Osteocyte (in vitro differentiated cells): ENCODE measurements at regions not wholly inside any gene's neighbourhood (a gene's known extent, or its start where the extent isn't known, plus 50 kb on each side); places are given as distances from the start of the nearest gene placed in this dataset.

Source experiments
- DNase-seq: peaks from one replicate; pipeline ENCODE4 v3.0.0; 2021; ENCODE audit warnings: mixed read lengths; ENCODE audit not compliant: unreplicated experiment; ENCODE audit errors: extremely low spot score
- H3K27ac Mint-ChIP-seq: one replicate; pipeline ENCODE4 v1.8.0; 2021; ENCODE audit warnings: mild to moderate bottlenecking, mixed read lengths; ENCODE audit not compliant: unreplicated experiment
- H3K27me3 Mint-ChIP-seq: one replicate; pipeline ENCODE4 v1.8.0; 2021; ENCODE audit warnings: mixed read lengths; ENCODE audit not compliant: unreplicated experiment
- H3K36me3 Mint-ChIP-seq: one replicate; pipeline ENCODE4 v1.8.0; 2021; ENCODE audit warnings: mixed read lengths; ENCODE audit not compliant: unreplicated experiment
- H3K4me1 Mint-ChIP-seq: one replicate; pipeline ENCODE4 v1.8.0; 2021; ENCODE audit warnings: mixed read lengths; ENCODE audit not compliant: unreplicated experiment
- H3K4me3 Mint-ChIP-seq: one replicate; pipeline ENCODE4 v1.8.0; 2021; ENCODE audit warnings: mild to moderate bottlenecking, moderate library complexity, mixed read lengths; ENCODE audit not compliant: unreplicated experiment
- H3K9me3 Mint-ChIP-seq: one replicate; pipeline ENCODE4 v1.8.0; 2021; ENCODE audit warnings: mixed read lengths; ENCODE audit not compliant: unreplicated experiment
- TF ChIP-seq, protein P1 (sequence below): fragments of 200-600 bp; sonication (generic); IDR thresholded peaks from 2 replicates; pipeline ENCODE4 v1.5.0; 2021; ENCODE audit warnings: antibody characterized with exemption, mild to moderate bottlenecking, moderate library complexity

GRCh38 chr7:22670422-22670815, 56.6 kb upstream of the IL6 start:
- H3K27me3 Mint-ChIP-seq = no peaks in the 10 kb centered on the region

DNA sequence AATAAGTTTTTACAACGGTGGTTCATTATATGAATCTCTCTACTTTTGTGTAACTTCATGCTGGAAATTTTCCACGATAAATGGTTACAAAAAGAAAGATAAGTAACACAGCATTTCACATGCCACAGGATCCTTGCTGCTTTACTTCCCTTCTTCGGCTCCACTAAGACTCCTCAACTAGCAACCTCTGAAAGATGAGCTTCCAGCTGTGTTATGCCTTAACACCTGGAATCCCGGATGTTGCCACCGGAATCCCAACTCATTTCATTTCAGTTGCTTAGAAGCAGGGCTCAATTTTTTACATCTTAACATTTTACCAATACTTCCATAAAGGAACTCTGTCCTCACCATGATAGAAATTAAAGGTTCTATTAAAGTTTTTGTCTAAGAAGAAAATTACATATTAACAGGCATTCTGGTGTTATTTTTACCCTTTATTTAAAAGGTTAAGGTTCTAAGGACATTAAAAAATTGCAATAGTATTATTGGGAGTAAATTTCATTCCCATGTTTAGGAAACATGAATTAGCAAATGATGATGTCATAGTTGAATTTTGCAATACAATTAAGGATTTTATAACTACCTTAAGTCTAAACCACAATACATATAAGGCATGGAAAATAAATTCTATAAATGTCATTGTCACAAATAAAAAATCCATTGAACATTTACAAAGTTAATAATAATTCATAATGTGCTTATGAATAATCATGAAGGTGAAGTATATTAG, 57.1 kb upstream of the IL6 start:
- DNase-seq = no peak
- Mint-ChIP-seq H3K27ac (no peak overlapping the region), H3K4me3 (no peak overlapping the region), H3K27me3 (no peaks in the 10 kb centered on the region), H3K9me3 (no peaks in the 10 kb centered on the region), H3K36me3 (no peaks in the 10 kb centered on the region), H3K4me1 (peaks cover 47% of the 10 kb centered on the region)
- TF ChIP-seq, protein P1, sequence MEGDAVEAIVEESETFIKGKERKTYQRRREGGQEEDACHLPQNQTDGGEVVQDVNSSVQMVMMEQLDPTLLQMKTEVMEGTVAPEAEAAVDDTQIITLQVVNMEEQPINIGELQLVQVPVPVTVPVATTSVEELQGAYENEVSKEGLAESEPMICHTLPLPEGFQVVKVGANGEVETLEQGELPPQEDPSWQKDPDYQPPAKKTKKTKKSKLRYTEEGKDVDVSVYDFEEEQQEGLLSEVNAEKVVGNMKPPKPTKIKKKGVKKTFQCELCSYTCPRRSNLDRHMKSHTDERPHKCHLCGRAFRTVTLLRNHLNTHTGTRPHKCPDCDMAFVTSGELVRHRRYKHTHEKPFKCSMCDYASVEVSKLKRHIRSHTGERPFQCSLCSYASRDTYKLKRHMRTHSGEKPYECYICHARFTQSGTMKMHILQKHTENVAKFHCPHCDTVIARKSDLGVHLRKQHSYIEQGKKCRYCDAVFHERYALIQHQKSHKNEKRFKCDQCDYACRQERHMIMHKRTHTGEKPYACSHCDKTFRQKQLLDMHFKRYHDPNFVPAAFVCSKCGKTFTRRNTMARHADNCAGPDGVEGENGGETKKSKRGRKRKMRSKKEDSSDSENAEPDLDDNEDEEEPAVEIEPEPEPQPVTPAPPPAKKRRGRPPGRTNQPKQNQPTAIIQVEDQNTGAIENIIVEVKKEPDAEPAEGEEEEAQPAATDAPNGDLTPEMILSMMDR = no peak

More at GRCh38 chr7:22670422-22670815, 56.6 kb upstream of the IL6 start:
- Mint-ChIP-seq H3K4me3 (no peak overlapping the region), H3K27ac (no peak overlapping the region), H3K9me3 (no peaks in the 10 kb centered on the region), H3K36me3 (no peaks in the 10 kb centered on the region), H3K4me1 (peaks cover 47% of the 10 kb centered on the region)
- TF ChIP-seq, protein P1 = no peak
- DNase-seq = no peak

DNA sequence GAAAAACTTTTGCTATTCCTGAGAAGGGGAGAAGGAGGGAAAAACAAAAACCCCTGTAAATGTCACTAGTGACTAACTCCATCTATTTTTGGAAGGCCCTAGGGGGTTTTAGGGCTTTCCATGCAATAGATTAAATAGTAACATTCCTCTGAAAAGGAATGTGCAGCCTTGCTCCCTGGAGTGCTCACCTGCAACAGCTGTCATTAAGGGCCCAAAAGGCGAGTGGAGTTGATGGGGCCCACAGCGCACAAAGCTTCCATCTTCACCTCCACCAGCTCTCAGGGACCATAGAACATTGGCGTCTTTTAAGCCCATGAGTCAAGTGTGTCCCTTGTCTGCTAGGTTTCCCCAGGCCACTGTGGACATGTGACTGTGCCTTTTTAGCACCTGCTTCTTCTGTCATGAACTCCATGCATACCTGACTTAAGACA, 58.0 kb upstream of the IL6 start:
- Mint-ChIP-seq H3K36me3 (no peaks in the 10 kb centered on the region), H3K4me1 (peaks cover 50% of the 10 kb centered on the region), H3K27ac (no peak overlapping the region), H3K27me3 (no peaks in the 10 kb centered on the region), H3K4me3 (no peak overlapping the region), H3K9me3 (no peaks in the 10 kb centered on the region)
- no peak for DNase-seq
- TF ChIP-seq, protein P1 = no peak

- Mint-ChIP-seq H3K4me3 (no peak overlapping the region), H3K4me1 (peaks cover 53% of the 10 kb centered on the region), H3K27ac (no peak overlapping the region), H3K36me3 (no peaks in the 10 kb centered on the region), H3K9me3 (no peaks in the 10 kb centered on the region), H3K27me3 (no peaks in the 10 kb centered on the region)
- no peak for DNase-seq
- TF ChIP-seq, protein P1 = no peak
Measured at GRCh38 chr7:22667562-22668239, 59.3 kb upstream of the IL6 start.

- no peaks in the 10 kb centered on the region for H3K36me3 Mint-ChIP-seq
- H3K4me1 Mint-ChIP-seq = peaks cover 53% of the 10 kb centered on the region
Measured at GRCh38 chr7:22667187-22667561, 59.8 kb upstream of the IL6 start.

More at GRCh38 chr7:22667187-22667561, 59.8 kb upstream of the IL6 start:
- Mint-ChIP-seq H3K27ac (no peak overlapping the region), H3K27me3 (no peaks in the 10 kb centered on the region), H3K9me3 (no peaks in the 10 kb centered on the region), H3K4me3 (no peak overlapping the region)
- no peak for DNase-seq
- TF ChIP-seq, protein P1 = no peak
